SU-DHL-6 (cell line): ENCODE measurements at regions not wholly inside any gene's neighbourhood (a gene's known extent, or its start where the extent isn't known, plus 50 kb on each side); places are given as distances from the start of the nearest gene placed in this dataset.

Experiments used
- CTCF ChIP-seq: fragments of 200-600 bp; sonication (generic); IDR thresholded peaks from one replicate; pipeline ENCODE4 v1.5.1; 2017; ENCODE audit warnings: antibody characterized with exemption, mild to moderate bottlenecking, low read length, moderate library complexity; ENCODE audit not compliant: insufficient read depth, poor library complexity, severe bottlenecking
- EZH2phosphoT487 ChIP-seq: fragments of 200-600 bp; sonication (generic), shearing (Covaris generic); conservative IDR thresholded peaks from 2 replicates; pipeline ENCODE4 v1.6.1; 2018; ENCODE audit warnings: mild to moderate bottlenecking, antibody characterized with exemption, low read length, moderate library complexity, mixed read lengths

GRCh38 chr6:21738180-21739094 lies 144.9 kb downstream of the SOX4 start:
- TF ChIP-seq CTCF, result no peak
- no peak for TF ChIP-seq EZH2phosphoT487
